GM23338 (cell line): ENCODE measurements at regions not wholly inside any gene's neighbourhood (a gene's known extent, or its start where the extent isn't known, plus 50 kb on each side); places are given as distances from the start of the nearest gene placed in this dataset.

ENCODE experiments used
- ATAC-seq: fragments of 200-7000 bp; cut with Tn5 transposase; 3 replicates; pipeline ENCODE4 v1.9.1; 2020
- DNase-seq: peaks from one replicate; pipeline ENCODE4 v3.0.0-alpha.2; 2015; ENCODE audit warnings: low spot score
- H2AFZ ChIP-seq: fragments of 200-600 bp; sonication (generic); 2 replicates; pipeline ENCODE4 v1.8.0; 2016; ENCODE audit warnings: antibody characterized with exemption, mild to moderate bottlenecking, moderate library complexity
- H3F3A ChIP-seq: fragments of 200-600 bp; sonication (generic); replicated peaks from 2 replicates; pipeline ENCODE4 v1.8.0; 2017; ENCODE audit warnings: antibody characterized with exemption, mixed run types, low read depth
- H3K27ac ChIP-seq: fragments of 200-600 bp; sonication (generic); 2 replicates; pipeline ENCODE4 v1.6.1; 2016; ENCODE audit warnings: low read depth
- H3K27me3 ChIP-seq: fragments of 200-600 bp; sonication (generic); 2 replicates; pipeline ENCODE4 v1.8.0; 2016; ENCODE audit warnings: mild to moderate bottlenecking, mixed run types, moderate library complexity; ENCODE audit not compliant: insufficient read depth
- H3K36me3 ChIP-seq: fragments of 200-600 bp; sonication (generic); 2 replicates; pipeline ENCODE4 v1.8.0; 2016; ENCODE audit warnings: mild to moderate bottlenecking; ENCODE audit not compliant: insufficient read depth
- H3K4me1 ChIP-seq: fragments of 200-600 bp; sonication (generic); 2 replicates; pipeline ENCODE4 v1.8.0; 2016; ENCODE audit warnings: mild to moderate bottlenecking, moderate library complexity; ENCODE audit not compliant: insufficient read depth
- H3K4me2 ChIP-seq: fragments of 200-600 bp; sonication (generic); 2 replicates; pipeline ENCODE4 v1.7.1; 2017; ENCODE audit warnings: mixed run types
- H3K4me3 ChIP-seq: fragments of 200-600 bp; sonication (generic); 2 replicates; pipeline ENCODE4 v1.6.1; 2016; ENCODE audit warnings: mixed run types
- H3K79me2 ChIP-seq: fragments of 200-600 bp; sonication (generic); replicated peaks from 2 replicates; pipeline ENCODE4 v1.8.0; 2017; ENCODE audit warnings: mild to moderate bottlenecking; ENCODE audit not compliant: insufficient read depth
- H3K9me2 ChIP-seq: fragments of 200-600 bp; sonication (generic); 2 replicates; pipeline ENCODE4 v1.8.0; 2017; ENCODE audit not compliant: insufficient read depth
- H4K20me1 ChIP-seq: fragments of 200-600 bp; sonication (generic); replicated peaks from 2 replicates; pipeline ENCODE4 v1.8.0; 2017; ENCODE audit warnings: mild to moderate bottlenecking; ENCODE audit not compliant: insufficient read depth
- H3K27ac Mint-ChIP-seq: 2 replicates; pipeline ENCODE4 v1.8.0; 2020; ENCODE audit warnings: inconsistent platforms, mild to moderate bottlenecking, moderate library complexity, mixed read lengths
- H3K27me3 Mint-ChIP-seq: 3 replicates; pipeline ENCODE4 v1.8.0; 2022; ENCODE audit warnings: low read depth, mild to moderate bottlenecking, moderate library complexity, mixed read lengths, inconsistent platforms; ENCODE audit not compliant: insufficient read depth, poor library complexity
- H3K36me3 Mint-ChIP-seq: 3 replicates; pipeline ENCODE4 v1.8.0; 2021; ENCODE audit warnings: low read depth, mild to moderate bottlenecking, inconsistent platforms, moderate library complexity, mixed read lengths
- H3K4me1 Mint-ChIP-seq: 3 replicates; pipeline ENCODE4 v1.8.0; 2020; ENCODE audit warnings: mild to moderate bottlenecking, inconsistent platforms, mixed read lengths
- H3K4me3 Mint-ChIP-seq: 3 replicates; pipeline ENCODE4 v1.8.0; 2021; ENCODE audit warnings: moderate library complexity, mild to moderate bottlenecking, inconsistent platforms, mixed read lengths
- H3K9me3 Mint-ChIP-seq: 3 replicates; pipeline ENCODE4 v1.8.0; 2020; ENCODE audit warnings: moderate library complexity, mild to moderate bottlenecking, inconsistent platforms, mixed read lengths
- CREB1 ChIP-seq: fragments of 250-450 bp; sonication (Bioruptor Pico); IDR thresholded peaks from 2 replicates; pipeline ENCODE4 v1.5.0; 2020; ENCODE audit warnings: low read depth, mild to moderate bottlenecking, moderate library complexity
- EZH2 ChIP-seq: fragments of 200-600 bp; sonication (generic); IDR thresholded peaks from one replicate; pipeline ENCODE4 v1.8.0; 2017; ENCODE audit warnings: antibody characterized with exemption, mild to moderate bottlenecking, low read depth; ENCODE audit not compliant: unreplicated experiment
- EZH2phosphoT487 ChIP-seq: fragments of 200-600 bp; sonication (generic); IDR thresholded peaks from one replicate; pipeline ENCODE4 v1.8.1; 2018; ENCODE audit warnings: antibody characterized with exemption; ENCODE audit not compliant: unreplicated experiment
- JUNB ChIP-seq: IDR thresholded peaks from one replicate; pipeline ENCODE4 v1.6.1; 2016; ENCODE audit warnings: antibody characterized with exemption; ENCODE audit not compliant: unreplicated experiment
- NANOG ChIP-seq: IDR thresholded peaks from 2 replicates; pipeline ENCODE4 v1.6.1; 2016; ENCODE audit warnings: antibody characterized with exemption, borderline replicate concordance
- POLR2AphosphoS5 ChIP-seq: IDR thresholded peaks from 2 replicates; pipeline ENCODE4 v1.6.1; 2016; ENCODE audit warnings: antibody characterized with exemption, low read depth
- STAT1 ChIP-seq: IDR thresholded peaks from one replicate; pipeline ENCODE4 v1.6.1; 2016; ENCODE audit warnings: antibody characterized with exemption; ENCODE audit not compliant: unreplicated experiment
- ZNF114 ChIP-seq: fragments of 250-450 bp; sonication (Bioruptor Pico); IDR thresholded peaks from 2 replicates; pipeline ENCODE4 v1.5.0; 2020; ENCODE audit warnings: mild to moderate bottlenecking, moderate library complexity
- ZNF331 ChIP-seq: fragments of 250-450 bp; sonication (Bioruptor Pico); IDR thresholded peaks from 2 replicates; pipeline ENCODE4 v1.5.0; 2020; ENCODE audit warnings: low read depth, mild to moderate bottlenecking, moderate library complexity
- TF ChIP-seq, protein P1 (sequence below): IDR thresholded peaks from 2 replicates; pipeline ENCODE4 v1.6.1; 2016; ENCODE audit warnings: antibody characterized with exemption
- TF ChIP-seq, protein P2 (sequence below): IDR thresholded peaks from one replicate; pipeline ENCODE4 v1.6.1; 2018; ENCODE audit warnings: antibody characterized with exemption; ENCODE audit not compliant: unreplicated experiment
- TF ChIP-seq, protein P3 (sequence below): fragments of 250-450 bp; sonication (Bioruptor Pico); IDR thresholded peaks from 2 replicates; pipeline ENCODE4 v1.5.0; 2020; ENCODE audit warnings: mild to moderate bottlenecking, moderate library complexity
- TF ChIP-seq, protein P4 (sequence below), 2 experiments: fragments of 200-600 bp in 1 of 2; sonication (generic) in 1 of 2; conservative IDR thresholded peaks; 2 replicates each; pipeline versions ENCODE4 v1.5.1 to v1.6.1; 2016 to 2017; ENCODE audit warnings: antibody characterized with exemption in 2 of 2, low read depth in 2 of 2, mild to moderate bottlenecking in 2 of 2, moderate library complexity in 1 of 2

DNA sequence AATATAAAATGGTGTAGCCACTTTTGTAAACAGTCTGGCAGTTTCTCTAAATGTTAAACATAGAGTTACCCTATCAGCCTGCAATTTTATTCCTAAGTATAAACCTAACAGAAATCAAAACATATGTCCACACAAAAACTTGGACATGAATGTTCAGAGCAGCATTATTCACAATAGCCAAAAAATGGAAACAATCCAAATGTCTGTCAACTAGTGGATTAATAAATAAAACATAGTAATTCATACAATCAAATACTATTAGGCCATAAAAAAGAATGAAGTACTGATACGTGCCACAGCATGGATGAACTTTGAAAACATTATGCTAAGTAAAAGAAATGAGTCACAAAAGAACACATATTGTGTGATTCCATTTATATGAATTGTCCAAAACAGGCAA is 196.5 kb downstream of the NUAK1 start:
- peaks cover 13% of the 10 kb centered on the region for H3K4me1 ChIP-seq
- H3K4me2 ChIP-seq, result no peak overlapping the region
- no peak overlapping the region for H3K27ac ChIP-seq
- H3F3A ChIP-seq, result no peaks in the 10 kb centered on the region
- H3K36me3 Mint-ChIP-seq, result no peaks in the 10 kb centered on the region
- no peak overlapping the region for H2AFZ ChIP-seq
- H3K27me3 Mint-ChIP-seq, result no peaks in the 10 kb centered on the region
- no peaks in the 10 kb centered on the region for H3K27me3 ChIP-seq
- no peak for ATAC-seq
- H3K4me1 Mint-ChIP-seq, result peaks cover 14% of the 10 kb centered on the region
- no peak overlapping the region for H3K27ac Mint-ChIP-seq
- no peak for TF ChIP-seq NANOG
- TF ChIP-seq ZNF331, result no peak
- no peak for TF ChIP-seq CREB1
- TF ChIP-seq ZNF114 (CRISPR knock-in tag), result no peak
- TF ChIP-seq EZH2phosphoT487, result no peak
- TF ChIP-seq EZH2, result no peak
- TF ChIP-seq, protein P1, sequence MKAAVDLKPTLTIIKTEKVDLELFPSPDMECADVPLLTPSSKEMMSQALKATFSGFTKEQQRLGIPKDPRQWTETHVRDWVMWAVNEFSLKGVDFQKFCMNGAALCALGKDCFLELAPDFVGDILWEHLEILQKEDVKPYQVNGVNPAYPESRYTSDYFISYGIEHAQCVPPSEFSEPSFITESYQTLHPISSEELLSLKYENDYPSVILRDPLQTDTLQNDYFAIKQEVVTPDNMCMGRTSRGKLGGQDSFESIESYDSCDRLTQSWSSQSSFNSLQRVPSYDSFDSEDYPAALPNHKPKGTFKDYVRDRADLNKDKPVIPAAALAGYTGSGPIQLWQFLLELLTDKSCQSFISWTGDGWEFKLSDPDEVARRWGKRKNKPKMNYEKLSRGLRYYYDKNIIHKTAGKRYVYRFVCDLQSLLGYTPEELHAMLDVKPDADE, result no peak
- TF ChIP-seq STAT1, result no peak
- no peak for TF ChIP-seq POLR2AphosphoS5
- no peak for TF ChIP-seq JUNB
- TF ChIP-seq, protein P2, sequence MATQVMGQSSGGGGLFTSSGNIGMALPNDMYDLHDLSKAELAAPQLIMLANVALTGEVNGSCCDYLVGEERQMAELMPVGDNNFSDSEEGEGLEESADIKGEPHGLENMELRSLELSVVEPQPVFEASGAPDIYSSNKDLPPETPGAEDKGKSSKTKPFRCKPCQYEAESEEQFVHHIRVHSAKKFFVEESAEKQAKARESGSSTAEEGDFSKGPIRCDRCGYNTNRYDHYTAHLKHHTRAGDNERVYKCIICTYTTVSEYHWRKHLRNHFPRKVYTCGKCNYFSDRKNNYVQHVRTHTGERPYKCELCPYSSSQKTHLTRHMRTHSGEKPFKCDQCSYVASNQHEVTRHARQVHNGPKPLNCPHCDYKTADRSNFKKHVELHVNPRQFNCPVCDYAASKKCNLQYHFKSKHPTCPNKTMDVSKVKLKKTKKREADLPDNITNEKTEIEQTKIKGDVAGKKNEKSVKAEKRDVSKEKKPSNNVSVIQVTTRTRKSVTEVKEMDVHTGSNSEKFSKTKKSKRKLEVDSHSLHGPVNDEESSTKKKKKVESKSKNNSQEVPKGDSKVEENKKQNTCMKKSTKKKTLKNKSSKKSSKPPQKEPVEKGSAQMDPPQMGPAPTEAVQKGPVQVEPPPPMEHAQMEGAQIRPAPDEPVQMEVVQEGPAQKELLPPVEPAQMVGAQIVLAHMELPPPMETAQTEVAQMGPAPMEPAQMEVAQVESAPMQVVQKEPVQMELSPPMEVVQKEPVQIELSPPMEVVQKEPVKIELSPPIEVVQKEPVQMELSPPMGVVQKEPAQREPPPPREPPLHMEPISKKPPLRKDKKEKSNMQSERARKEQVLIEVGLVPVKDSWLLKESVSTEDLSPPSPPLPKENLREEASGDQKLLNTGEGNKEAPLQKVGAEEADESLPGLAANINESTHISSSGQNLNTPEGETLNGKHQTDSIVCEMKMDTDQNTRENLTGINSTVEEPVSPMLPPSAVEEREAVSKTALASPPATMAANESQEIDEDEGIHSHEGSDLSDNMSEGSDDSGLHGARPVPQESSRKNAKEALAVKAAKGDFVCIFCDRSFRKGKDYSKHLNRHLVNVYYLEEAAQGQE, result no peak
- TF ChIP-seq, protein P3, sequence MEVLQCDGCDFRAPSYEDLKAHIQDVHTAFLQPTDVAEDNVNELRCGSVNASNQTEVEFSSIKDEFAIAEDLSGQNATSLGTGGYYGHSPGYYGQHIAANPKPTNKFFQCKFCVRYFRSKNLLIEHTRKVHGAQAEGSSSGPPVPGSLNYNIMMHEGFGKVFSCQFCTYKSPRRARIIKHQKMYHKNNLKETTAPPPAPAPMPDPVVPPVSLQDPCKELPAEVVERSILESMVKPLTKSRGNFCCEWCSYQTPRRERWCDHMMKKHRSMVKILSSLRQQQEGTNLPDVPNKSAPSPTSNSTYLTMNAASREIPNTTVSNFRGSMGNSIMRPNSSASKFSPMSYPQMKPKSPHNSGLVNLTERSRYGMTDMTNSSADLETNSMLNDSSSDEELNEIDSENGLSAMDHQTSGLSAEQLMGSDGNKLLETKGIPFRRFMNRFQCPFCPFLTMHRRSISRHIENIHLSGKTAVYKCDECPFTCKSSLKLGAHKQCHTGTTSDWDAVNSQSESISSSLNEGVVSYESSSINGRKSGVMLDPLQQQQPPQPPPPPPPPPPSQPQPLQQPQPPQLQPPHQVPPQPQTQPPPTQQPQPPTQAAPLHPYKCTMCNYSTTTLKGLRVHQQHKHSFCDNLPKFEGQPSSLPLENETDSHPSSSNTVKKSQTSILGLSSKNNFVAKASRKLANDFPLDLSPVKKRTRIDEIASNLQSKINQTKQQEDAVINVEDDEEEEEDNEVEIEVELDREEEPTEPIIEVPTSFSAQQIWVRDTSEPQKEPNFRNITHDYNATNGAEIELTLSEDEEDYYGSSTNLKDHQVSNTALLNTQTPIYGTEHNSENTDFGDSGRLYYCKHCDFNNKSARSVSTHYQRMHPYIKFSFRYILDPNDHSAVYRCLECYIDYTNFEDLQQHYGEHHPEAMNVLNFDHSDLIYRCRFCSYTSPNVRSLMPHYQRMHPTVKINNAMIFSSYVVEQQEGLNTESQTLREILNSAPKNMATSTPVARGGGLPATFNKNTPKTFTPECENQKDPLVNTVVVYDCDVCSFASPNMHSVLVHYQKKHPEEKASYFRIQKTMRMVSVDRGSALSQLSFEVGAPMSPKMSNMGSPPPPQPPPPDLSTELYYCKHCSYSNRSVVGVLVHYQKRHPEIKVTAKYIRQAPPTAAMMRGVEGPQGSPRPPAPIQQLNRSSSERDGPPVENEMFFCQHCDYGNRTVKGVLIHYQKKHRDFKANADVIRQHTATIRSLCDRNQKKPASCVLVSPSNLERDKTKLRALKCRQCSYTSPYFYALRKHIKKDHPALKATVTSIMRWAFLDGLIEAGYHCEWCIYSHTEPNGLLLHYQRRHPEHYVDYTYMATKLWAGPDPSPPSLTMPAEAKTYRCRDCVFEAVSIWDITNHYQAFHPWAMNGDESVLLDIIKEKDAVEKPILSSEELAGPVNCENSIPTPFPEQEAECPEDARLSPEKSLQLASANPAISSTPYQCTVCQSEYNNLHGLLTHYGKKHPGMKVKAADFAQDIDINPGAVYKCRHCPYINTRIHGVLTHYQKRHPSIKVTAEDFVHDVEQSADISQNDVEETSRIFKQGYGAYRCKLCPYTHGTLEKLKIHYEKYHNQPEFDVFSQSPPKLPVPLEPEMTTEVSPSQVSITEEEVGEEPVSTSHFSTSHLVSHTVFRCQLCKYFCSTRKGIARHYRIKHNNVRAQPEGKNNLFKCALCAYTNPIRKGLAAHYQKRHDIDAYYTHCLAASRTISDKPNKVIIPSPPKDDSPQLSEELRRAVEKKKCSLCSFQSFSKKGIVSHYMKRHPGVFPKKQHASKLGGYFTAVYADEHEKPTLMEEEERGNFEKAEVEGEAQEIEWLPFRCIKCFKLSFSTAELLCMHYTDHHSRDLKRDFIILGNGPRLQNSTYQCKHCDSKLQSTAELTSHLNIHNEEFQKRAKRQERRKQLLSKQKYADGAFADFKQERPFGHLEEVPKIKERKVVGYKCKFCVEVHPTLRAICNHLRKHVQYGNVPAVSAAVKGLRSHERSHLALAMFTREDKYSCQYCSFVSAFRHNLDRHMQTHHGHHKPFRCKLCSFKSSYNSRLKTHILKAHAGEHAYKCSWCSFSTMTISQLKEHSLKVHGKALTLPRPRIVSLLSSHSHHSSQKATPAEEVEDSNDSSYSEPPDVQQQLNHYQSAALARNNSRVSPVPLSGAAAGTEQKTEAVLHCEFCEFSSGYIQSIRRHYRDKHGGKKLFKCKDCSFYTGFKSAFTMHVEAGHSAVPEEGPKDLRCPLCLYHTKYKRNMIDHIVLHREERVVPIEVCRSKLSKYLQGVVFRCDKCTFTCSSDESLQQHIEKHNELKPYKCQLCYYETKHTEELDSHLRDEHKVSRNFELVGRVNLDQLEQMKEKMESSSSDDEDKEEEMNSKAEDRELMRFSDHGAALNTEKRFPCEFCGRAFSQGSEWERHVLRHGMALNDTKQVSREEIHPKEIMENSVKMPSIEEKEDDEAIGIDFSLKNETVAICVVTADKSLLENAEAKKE (CRISPR knock-in tag), result no peak
- TF ChIP-seq, protein P4, sequence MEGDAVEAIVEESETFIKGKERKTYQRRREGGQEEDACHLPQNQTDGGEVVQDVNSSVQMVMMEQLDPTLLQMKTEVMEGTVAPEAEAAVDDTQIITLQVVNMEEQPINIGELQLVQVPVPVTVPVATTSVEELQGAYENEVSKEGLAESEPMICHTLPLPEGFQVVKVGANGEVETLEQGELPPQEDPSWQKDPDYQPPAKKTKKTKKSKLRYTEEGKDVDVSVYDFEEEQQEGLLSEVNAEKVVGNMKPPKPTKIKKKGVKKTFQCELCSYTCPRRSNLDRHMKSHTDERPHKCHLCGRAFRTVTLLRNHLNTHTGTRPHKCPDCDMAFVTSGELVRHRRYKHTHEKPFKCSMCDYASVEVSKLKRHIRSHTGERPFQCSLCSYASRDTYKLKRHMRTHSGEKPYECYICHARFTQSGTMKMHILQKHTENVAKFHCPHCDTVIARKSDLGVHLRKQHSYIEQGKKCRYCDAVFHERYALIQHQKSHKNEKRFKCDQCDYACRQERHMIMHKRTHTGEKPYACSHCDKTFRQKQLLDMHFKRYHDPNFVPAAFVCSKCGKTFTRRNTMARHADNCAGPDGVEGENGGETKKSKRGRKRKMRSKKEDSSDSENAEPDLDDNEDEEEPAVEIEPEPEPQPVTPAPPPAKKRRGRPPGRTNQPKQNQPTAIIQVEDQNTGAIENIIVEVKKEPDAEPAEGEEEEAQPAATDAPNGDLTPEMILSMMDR (conservative IDR thresholded peaks at IDR 0.05; ENCODE audit: low read depth in 2 of 2), result no peak
- H3K36me3 ChIP-seq, result no peaks in the 10 kb centered on the region
- no peaks in the 10 kb centered on the region for H4K20me1 ChIP-seq
- H3K79me2 ChIP-seq, result no peaks in the 10 kb centered on the region
- H3K9me3 Mint-ChIP-seq, result no peaks in the 10 kb centered on the region
- peaks cover 30% of the 10 kb centered on the region for H3K9me2 ChIP-seq
- DNase-seq, result no peak
- H3K4me3 ChIP-seq, result no peak overlapping the region
- H3K4me3 Mint-ChIP-seq, result no peak overlapping the region
